Neural cell (in vitro differentiated cells): ENCODE measurements at regions not wholly inside any gene's neighbourhood (a gene's known extent, or its start where the extent isn't known, plus 50 kb on each side); places are given as distances from the start of the nearest gene placed in this dataset.

Experiments used
- CTCF ChIP-seq: fragments of 450-650 bp; IDR thresholded peaks from 2 replicates; pipeline ENCODE4 v1.5.1; 2014; ENCODE audit warnings: antibody characterized with exemption, mild to moderate bottlenecking, moderate library complexity; ENCODE audit not compliant: poor library complexity, severe bottlenecking
- EP300 ChIP-seq: fragments of 450-650 bp; conservative IDR thresholded peaks from 2 replicates; pipeline ENCODE4 v1.6.1; 2014; ENCODE audit warnings: antibody characterized with exemption, mild to moderate bottlenecking, moderate library complexity; ENCODE audit not compliant: poor library complexity, severe bottlenecking
- POLR2AphosphoS5 ChIP-seq: IDR thresholded peaks from 2 replicates; pipeline ENCODE4 v1.6.1; 2012

DNA sequence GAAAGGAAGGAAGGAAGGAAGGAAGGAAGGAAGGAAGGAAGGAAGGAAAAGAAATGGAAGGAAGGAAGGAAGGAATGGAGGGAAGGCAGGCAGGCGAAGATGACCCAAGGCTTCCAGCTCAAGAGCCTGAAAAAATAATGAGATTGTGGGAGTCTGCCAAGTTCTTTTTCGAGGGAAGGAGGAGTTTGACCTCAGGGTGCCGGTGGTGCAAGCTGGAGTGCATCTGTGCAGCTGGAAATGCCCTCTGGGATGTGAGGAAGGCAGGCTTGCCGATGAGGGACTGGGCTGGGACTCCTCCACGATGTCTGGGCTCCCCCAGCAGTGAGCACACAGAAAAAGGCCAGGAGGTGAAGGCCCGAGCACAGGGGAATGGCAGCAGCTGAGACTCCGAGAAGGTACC, 154.9 kb upstream of the DAPK1 start:
- no peak for TF ChIP-seq EP300
- no peak for TF ChIP-seq CTCF
- TF ChIP-seq POLR2AphosphoS5: no peak
